OCI-LY7 (cell line): ENCODE measurements at regions not wholly inside any gene's neighbourhood (a gene's known extent, or its start where the extent isn't known, plus 50 kb on each side); places are given as distances from the start of the nearest gene placed in this dataset.

ENCODE experiments used
- BruUV-seq: library from RNA; stranded (reverse); fragments of 400-500 nt; replicated peaks from 2 replicates; lab custom pipeline; 2021; lab: Mats Ljungman, UMichigan
- CTCF ChIA-PET: fragments of 300-600 bp; sonication (Branson Sonifier 250); formaldehyde crosslinking; loops from one replicate; lab custom pipeline; 2022; ENCODE audit warnings: antibody characterized with exemption; ENCODE audit not compliant: unreplicated experiment; lab: Charles Lee
- POLR2A ChIA-PET: fragments of 300-600 bp; sonication (Branson Sonifier 250); formaldehyde crosslinking; loops from one replicate; lab custom pipeline; 2022; ENCODE audit warnings: antibody characterized with exemption; lab: Charles Lee
- DNase-seq: peaks from one replicate; pipeline ENCODE4 v3.0.0-alpha.2; 2015; ENCODE audit warnings: low spot score
- H2AFZ ChIP-seq: fragments of 200-600 bp; sonication (generic), shearing (Covaris generic); 2 replicates; pipeline ENCODE4 v1.6.1; 2014; ENCODE audit warnings: mild to moderate bottlenecking, antibody characterized with exemption, low read length, moderate library complexity
- H3K27ac ChIP-seq: fragments of 200-600 bp; sonication (generic); 2 replicates; pipeline ENCODE4 v1.5.1; 2014; ENCODE audit warnings: mixed run types, low read depth, mild to moderate bottlenecking, moderate library complexity, low read length, inconsistent platforms; ENCODE audit not compliant: poor library complexity, severe bottlenecking
- H3K36me3 ChIP-seq: fragments of 200-600 bp; sonication (generic); 2 replicates; pipeline ENCODE4 v1.6.1; 2014; ENCODE audit warnings: mild to moderate bottlenecking, antibody characterized with exemption, low read length, moderate library complexity, mixed read lengths; ENCODE audit not compliant: insufficient read depth
- H3K4me1 ChIP-seq: fragments of 200-600 bp; sonication (generic); 2 replicates; pipeline ENCODE4 v1.5.1; 2014; ENCODE audit warnings: mild to moderate bottlenecking, low read length; ENCODE audit not compliant: insufficient read depth, poor library complexity, severe bottlenecking
- H3K4me2 ChIP-seq: fragments of 200-600 bp; sonication (generic); 2 replicates; pipeline ENCODE4 v1.6.1; 2014; ENCODE audit warnings: mild to moderate bottlenecking, low read length
- H3K4me3 ChIP-seq: fragments of 200-600 bp; sonication (generic); 2 replicates; pipeline ENCODE4 v1.5.1; 2014; ENCODE audit warnings: mild to moderate bottlenecking, low read depth, low read length; ENCODE audit not compliant: poor library complexity, severe bottlenecking
- H3K79me2 ChIP-seq: fragments of 200-600 bp; sonication (generic); 2 replicates; pipeline ENCODE4 v1.6.1; 2016; ENCODE audit warnings: low read depth, mild to moderate bottlenecking, low read length, moderate library complexity, mixed read lengths; ENCODE audit not compliant: insufficient read depth
- H3K9me2 ChIP-seq: fragments of 200-600 bp; sonication (generic); 2 replicates; pipeline ENCODE4 v1.6.1; 2016; ENCODE audit warnings: mild to moderate bottlenecking, low read length, mixed read lengths; ENCODE audit not compliant: insufficient read depth
- H3K9me3 ChIP-seq: fragments of 200-600 bp; sonication (generic); 2 replicates; pipeline ENCODE4 v1.6.1; 2014; ENCODE audit warnings: mild to moderate bottlenecking, mixed run types, low read length, mixed read lengths
- H4K20me1 ChIP-seq: fragments of 200-600 bp; sonication (generic); 2 replicates; pipeline ENCODE4 v1.6.1; 2014; ENCODE audit warnings: mild to moderate bottlenecking, antibody characterized with exemption, low read length, moderate library complexity, mixed read lengths; ENCODE audit not compliant: insufficient read depth
- CTCF ChIP-seq: fragments of 200-600 bp; sonication (generic); conservative IDR thresholded peaks from 2 replicates; pipeline ENCODE4 v1.5.1; 2014; ENCODE audit warnings: mild to moderate bottlenecking, antibody characterized with exemption, low read length, moderate library complexity, mixed read lengths
- EZH2phosphoT487 ChIP-seq: fragments of 200-600 bp; sonication (generic); IDR thresholded peaks from 2 replicates; pipeline ENCODE4 v1.6.1; 2018; ENCODE audit warnings: low read depth, borderline replicate concordance, mild to moderate bottlenecking, mixed run types, antibody characterized with exemption, low read length, moderate library complexity, mixed read lengths
- intact Hi-C: fragments of 100-400 bp; cut with micrococcal nuclease; formaldehyde crosslinking; loops from one replicate; pipeline ENCODE4 v1.10.0; 2022; ENCODE audit not compliant: unreplicated experiment

- no TSS peak for BruUV-seq
- Histone ChIP-seq H3K36me3 (no peaks in the 10 kb centered on the region), H3K27ac (no peak overlapping the region), H3K9me2 (no peaks in the 10 kb centered on the region), H3K4me1 (no peaks in the 10 kb centered on the region), H2AFZ (no peak overlapping the region), H3K9me3 (no peaks in the 10 kb centered on the region), H3K79me2 (no peaks in the 10 kb centered on the region), H3K4me2 (no peak overlapping the region), H3K4me3 (no peak overlapping the region), H4K20me1 (no peaks in the 10 kb centered on the region)
- no peak for TF ChIP-seq EZH2phosphoT487
- TF ChIP-seq CTCF, result no peak
- intact Hi-C loops, result no loop called here
- no peak for DNase-seq
- POLR2A ChIA-PET, result interaction anchor here (1.3 to 1.4 kb wide), 2 partner anchors 9 to 11 kb away, joined by 4 to 9 read pairs; no protein-coding TSS in a partner anchor
- CTCF ChIA-PET, result no interaction called here
These were observed 256.0 kb upstream of the TCF21 start for GRCh38 chr6:133632906-133633305.

GRCh38 chr6:133634474-133634873 lies 254.4 kb upstream of the TCF21 start:
- H3K79me2 ChIP-seq, result no peaks in the 10 kb centered on the region
- H3K4me2 ChIP-seq, result no peak overlapping the region
- no peak overlapping the region for H3K27ac ChIP-seq
- H3K9me3 ChIP-seq, result no peaks in the 10 kb centered on the region
- H3K4me1 ChIP-seq, result no peaks in the 10 kb centered on the region
- H4K20me1 ChIP-seq, result no peaks in the 10 kb centered on the region
- no peaks in the 10 kb centered on the region for H3K9me2 ChIP-seq
- H2AFZ ChIP-seq, result no peak overlapping the region
- intact Hi-C loops, result no loop called here
- H3K4me3 ChIP-seq, result no peak overlapping the region
- CTCF ChIA-PET, result no interaction called here
- no peak for TF ChIP-seq EZH2phosphoT487
- BruUV-seq, result no TSS peak
- H3K36me3 ChIP-seq, result no peaks in the 10 kb centered on the region
- DNase-seq, result no peak
- POLR2A ChIA-PET, result no interaction called here

GRCh38 chr6:133635447-133635846 lies 253.5 kb upstream of the TCF21 start:
- POLR2A ChIA-PET, result no interaction called here
- H4K20me1 ChIP-seq, result no peaks in the 10 kb centered on the region
- H3K9me3 ChIP-seq, result no peaks in the 10 kb centered on the region
- H2AFZ ChIP-seq, result no peak overlapping the region
- TF ChIP-seq EZH2phosphoT487, result no peak
- no peak for TF ChIP-seq CTCF
- CTCF ChIA-PET, result no interaction called here
- no peaks in the 10 kb centered on the region for H3K4me1 ChIP-seq
- no peak for DNase-seq
- H3K4me2 ChIP-seq, result no peak overlapping the region
- no peak overlapping the region for H3K27ac ChIP-seq
- no TSS peak for BruUV-seq
- no peaks in the 10 kb centered on the region for H3K79me2 ChIP-seq
- H3K36me3 ChIP-seq, result no peaks in the 10 kb centered on the region
- H3K9me2 ChIP-seq, result no peaks in the 10 kb centered on the region
- H3K4me3 ChIP-seq, result no peak overlapping the region
- intact Hi-C loops, result no loop called here
